ENCODE measurements at regions not wholly inside any gene's neighbourhood (a gene's known extent, or its start where the extent isn't known, plus 50 kb on each side); places are given as distances from the start of the nearest gene placed in this dataset.

DNA sequence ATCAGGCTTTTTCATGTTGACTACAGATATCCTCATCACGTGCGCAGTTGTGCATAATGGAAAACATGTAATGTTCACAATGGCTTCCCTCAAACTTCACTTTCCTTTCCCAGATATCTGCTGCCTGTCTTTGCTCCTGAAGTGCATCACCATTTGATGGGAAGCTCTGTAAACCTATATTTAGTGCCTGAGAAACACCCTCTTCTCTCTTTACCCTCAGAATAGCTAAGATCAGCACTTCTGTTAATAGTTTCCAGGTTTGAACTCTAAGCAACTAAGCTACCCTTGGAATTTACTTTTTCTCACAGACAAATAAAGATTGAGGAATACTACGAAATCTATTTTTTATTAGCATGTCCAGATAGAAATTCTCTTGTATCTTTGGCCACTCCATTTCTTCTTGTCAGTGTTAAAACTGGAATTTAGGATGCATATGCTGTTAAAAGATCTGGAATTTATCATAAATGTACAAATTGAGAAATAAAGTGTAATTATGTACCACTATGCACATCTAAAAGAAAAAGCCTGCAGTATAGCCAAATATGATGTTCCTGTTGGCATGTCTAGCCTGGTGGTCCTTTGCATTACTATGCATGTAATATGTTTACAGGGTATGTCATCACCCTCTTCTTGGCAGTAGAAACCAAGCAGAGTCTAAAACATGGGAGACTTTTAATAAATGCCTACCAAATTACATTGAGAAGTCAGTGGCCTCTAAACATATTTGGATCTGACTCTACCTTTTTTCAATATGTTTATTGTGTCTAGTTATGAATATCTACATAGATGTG lies 278.7 kb downstream of the FIGN start:
- H3K4me1 ChIP-seq = peaks cover 10% of the 10 kb centered on the region
- H3K36me3 ChIP-seq (replicated peaks in 1 of 2; ENCODE audit: insufficient read depth in 1 of 2, low read depth in 2 of 2) = no peaks in the 10 kb centered on the region
- no peaks in the 10 kb centered on the region for H3K27me3 ChIP-seq
- DNase-seq (no peak), ATAC-seq (no peak)
- TF ChIP-seq, protein P1, sequence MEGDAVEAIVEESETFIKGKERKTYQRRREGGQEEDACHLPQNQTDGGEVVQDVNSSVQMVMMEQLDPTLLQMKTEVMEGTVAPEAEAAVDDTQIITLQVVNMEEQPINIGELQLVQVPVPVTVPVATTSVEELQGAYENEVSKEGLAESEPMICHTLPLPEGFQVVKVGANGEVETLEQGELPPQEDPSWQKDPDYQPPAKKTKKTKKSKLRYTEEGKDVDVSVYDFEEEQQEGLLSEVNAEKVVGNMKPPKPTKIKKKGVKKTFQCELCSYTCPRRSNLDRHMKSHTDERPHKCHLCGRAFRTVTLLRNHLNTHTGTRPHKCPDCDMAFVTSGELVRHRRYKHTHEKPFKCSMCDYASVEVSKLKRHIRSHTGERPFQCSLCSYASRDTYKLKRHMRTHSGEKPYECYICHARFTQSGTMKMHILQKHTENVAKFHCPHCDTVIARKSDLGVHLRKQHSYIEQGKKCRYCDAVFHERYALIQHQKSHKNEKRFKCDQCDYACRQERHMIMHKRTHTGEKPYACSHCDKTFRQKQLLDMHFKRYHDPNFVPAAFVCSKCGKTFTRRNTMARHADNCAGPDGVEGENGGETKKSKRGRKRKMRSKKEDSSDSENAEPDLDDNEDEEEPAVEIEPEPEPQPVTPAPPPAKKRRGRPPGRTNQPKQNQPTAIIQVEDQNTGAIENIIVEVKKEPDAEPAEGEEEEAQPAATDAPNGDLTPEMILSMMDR (IDR thresholded peaks at IDR 0.05) = no peak
- no peak for TF ChIP-seq POLR2A (IDR thresholded peaks at IDR 0.05)
- no peaks in the 10 kb centered on the region for H3K9me3 ChIP-seq
- no peak overlapping the region for H3K27ac ChIP-seq
- no peak overlapping the region for H3K4me3 ChIP-seq
- WGBS, 2 donors = 68 to 79% methylated on average over 3 of the region's 3 CpGs
- intact Hi-C loops (cut with DNase I) = no loop called here

- H3K27me3 ChIP-seq = no peaks in the 10 kb centered on the region
- intact Hi-C loops (cut with DNase I) = no loop called here
- no peak for ATAC-seq
These were observed 280.0 kb downstream of the FIGN start for GRCh38 chr2:163455815-163456214.

GRCh38 chr2:163453920-163454319 lies 281.9 kb downstream of the FIGN start:
- intact Hi-C loops (cut with DNase I) = no loop called here
- Histone ChIP-seq H3K36me3 (replicated peaks in 1 of 2; ENCODE audit: insufficient read depth in 1 of 2, low read depth in 2 of 2) (no peaks in the 10 kb centered on the region), H3K27me3 (no peaks in the 10 kb centered on the region), H3K9me3 (no peaks in the 10 kb centered on the region), H3K4me1 (peaks cover 10% of the 10 kb centered on the region), H3K4me3 (no peak overlapping the region), H3K27ac (no peak overlapping the region)
- no peak for TF ChIP-seq POLR2A (IDR thresholded peaks at IDR 0.05)
- TF ChIP-seq, protein P1 (IDR thresholded peaks at IDR 0.05) = no peak
- DNase-seq = no peak
- 70 to 83% methylated on average over 2 of the region's 2 CpGs for WGBS, 2 donors
- ATAC-seq = no peak

More at GRCh38 chr2:163455815-163456214, 280.0 kb downstream of the FIGN start:
- Histone ChIP-seq H3K9me3 (no peaks in the 10 kb centered on the region), H3K27ac (no peak overlapping the region), H3K36me3 (replicated peaks in 1 of 2; ENCODE audit: insufficient read depth in 1 of 2, low read depth in 2 of 2) (no peaks in the 10 kb centered on the region), H3K4me1 (peaks cover 10% of the 10 kb centered on the region), H3K4me3 (no peak overlapping the region)
- DNase-seq = no peak
- TF ChIP-seq, protein P1 (IDR thresholded peaks at IDR 0.05) = no peak

GRCh38 chr2:163441603-163442002 lies 294.2 kb downstream of the FIGN start:
- DNase-seq (no peak), ATAC-seq (no peak)
- no peaks in the 10 kb centered on the region for H3K36me3 ChIP-seq (replicated peaks in 1 of 2; ENCODE audit: insufficient read depth in 1 of 2, low read depth in 2 of 2)
- no peak overlapping the region for H3K4me3 ChIP-seq
- no peaks in the 10 kb centered on the region for H3K4me1 ChIP-seq
- H3K27ac ChIP-seq = no peak overlapping the region
- intact Hi-C loops (cut with DNase I) = no loop called here
- no peaks in the 10 kb centered on the region for H3K27me3 ChIP-seq
- no peaks in the 10 kb centered on the region for H3K9me3 ChIP-seq
- TF ChIP-seq POLR2A (IDR thresholded peaks at IDR 0.05) = no peak
- TF ChIP-seq, protein P1 (IDR thresholded peaks at IDR 0.05) = no peak

DNA sequence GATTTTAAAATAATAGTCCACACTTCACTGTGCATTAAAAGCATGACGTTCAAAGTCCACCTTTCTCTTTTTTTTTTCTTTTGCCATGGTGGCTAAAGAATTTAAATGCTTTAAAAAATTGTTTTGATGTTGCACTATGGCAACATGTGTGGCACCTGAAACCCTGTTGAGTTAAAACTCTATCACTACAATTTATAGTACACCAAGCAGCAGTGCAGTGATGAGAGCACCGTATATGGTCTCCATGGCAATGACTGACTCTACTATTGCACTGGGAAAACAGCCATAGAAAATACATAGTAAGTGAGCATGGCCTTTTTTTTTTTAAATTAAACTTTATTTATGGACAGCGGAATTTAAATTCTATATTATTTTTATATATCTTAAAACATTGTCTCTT lies 298.8 kb downstream of the FIGN start:
- Histone ChIP-seq H3K27ac (no peak overlapping the region), H3K4me3 (no peak overlapping the region), H3K9me3 (no peaks in the 10 kb centered on the region), H3K36me3 (replicated peaks in 1 of 2; ENCODE audit: insufficient read depth in 1 of 2, low read depth in 2 of 2) (no peaks in the 10 kb centered on the region), H3K27me3 (peaks cover 0 to 8% of the 10 kb centered on the region in 2 donors), H3K4me1 (no peaks in the 10 kb centered on the region)
- WGBS, 2 donors = 61 to 62% methylated on average over 3 of the region's 3 CpGs
- TF ChIP-seq POLR2A (IDR thresholded peaks at IDR 0.05) = no peak
- TF ChIP-seq, protein P1 (IDR thresholded peaks at IDR 0.05) = no peak
- DNase-seq = no peak
- intact Hi-C loops (cut with DNase I) = no loop called here
- ATAC-seq = no peak

All from body of pancreas (tissue), 4 donors.